ENCODE measurements at regions not wholly inside any gene's neighbourhood (a gene's known extent, or its start where the extent isn't known, plus 50 kb on each side); places are given as distances from the start of the nearest gene placed in this dataset.

DNA sequence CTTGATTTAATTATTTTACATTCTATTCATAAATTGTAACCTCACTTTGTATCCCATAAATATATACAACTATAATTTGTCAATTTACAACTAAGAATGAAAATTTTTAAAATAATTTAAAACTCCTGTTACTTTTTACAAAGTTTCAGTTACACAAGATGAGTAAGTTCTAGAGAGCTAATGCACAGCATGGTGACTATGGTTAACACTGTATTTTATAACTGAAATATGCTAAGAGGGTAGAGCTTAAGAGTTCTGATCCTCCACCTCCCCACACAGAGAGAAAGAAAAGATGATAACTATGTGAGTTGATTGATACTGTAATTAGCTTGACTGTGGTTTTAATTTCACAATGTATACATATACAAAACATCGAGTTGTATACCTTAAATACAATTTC, 412.5 kb upstream of the DDI1 start:
- ChIA-PET CTCF (no interaction called here), POLR2A (ENCODE audit: low non-redundant PET) (no interaction called here)
- Histone ChIP-seq H3K4me1 (ENCODE audit: insufficient read depth, low read length, poor library complexity, severe bottlenecking) (no peaks in the 10 kb centered on the region), H3K27ac (ENCODE audit: low read depth, low read length, poor library complexity, severe bottlenecking) (no peak overlapping the region), H3K4me3 (ENCODE audit: low read depth, low read length, poor library complexity, severe bottlenecking) (no peak overlapping the region), H3K9me3 (ENCODE audit: low read depth, low read length, poor library complexity, severe bottlenecking) (no peaks in the 10 kb centered on the region), H3K36me3 (ENCODE audit: insufficient read depth, low read length, poor library complexity, severe bottlenecking) (no peaks in the 10 kb centered on the region), H3K27me3 (replicated peaks; ENCODE audit: insufficient read depth, low read depth, low read length, poor library complexity) (peaks cover 16% of the 10 kb centered on the region)
- DNase-seq (ENCODE audit: low spot score), result no peak
- BruUV-seq (replicated peaks), result no TSS peak
- TF ChIP-seq, protein P1, sequence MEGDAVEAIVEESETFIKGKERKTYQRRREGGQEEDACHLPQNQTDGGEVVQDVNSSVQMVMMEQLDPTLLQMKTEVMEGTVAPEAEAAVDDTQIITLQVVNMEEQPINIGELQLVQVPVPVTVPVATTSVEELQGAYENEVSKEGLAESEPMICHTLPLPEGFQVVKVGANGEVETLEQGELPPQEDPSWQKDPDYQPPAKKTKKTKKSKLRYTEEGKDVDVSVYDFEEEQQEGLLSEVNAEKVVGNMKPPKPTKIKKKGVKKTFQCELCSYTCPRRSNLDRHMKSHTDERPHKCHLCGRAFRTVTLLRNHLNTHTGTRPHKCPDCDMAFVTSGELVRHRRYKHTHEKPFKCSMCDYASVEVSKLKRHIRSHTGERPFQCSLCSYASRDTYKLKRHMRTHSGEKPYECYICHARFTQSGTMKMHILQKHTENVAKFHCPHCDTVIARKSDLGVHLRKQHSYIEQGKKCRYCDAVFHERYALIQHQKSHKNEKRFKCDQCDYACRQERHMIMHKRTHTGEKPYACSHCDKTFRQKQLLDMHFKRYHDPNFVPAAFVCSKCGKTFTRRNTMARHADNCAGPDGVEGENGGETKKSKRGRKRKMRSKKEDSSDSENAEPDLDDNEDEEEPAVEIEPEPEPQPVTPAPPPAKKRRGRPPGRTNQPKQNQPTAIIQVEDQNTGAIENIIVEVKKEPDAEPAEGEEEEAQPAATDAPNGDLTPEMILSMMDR (conservative IDR thresholded peaks at IDR 0.05; ENCODE audit: low read depth, low read length), result no peak
- TF ChIP-seq EZH2 (IDR thresholded peaks at IDR 0.05; ENCODE audit: borderline replicate concordance, low read depth, low read length, poor library complexity, severe bottlenecking), result no peak
- intact Hi-C loops (cut with micrococcal nuclease; ENCODE audit: unreplicated experiment), result no loop called here

DNA sequence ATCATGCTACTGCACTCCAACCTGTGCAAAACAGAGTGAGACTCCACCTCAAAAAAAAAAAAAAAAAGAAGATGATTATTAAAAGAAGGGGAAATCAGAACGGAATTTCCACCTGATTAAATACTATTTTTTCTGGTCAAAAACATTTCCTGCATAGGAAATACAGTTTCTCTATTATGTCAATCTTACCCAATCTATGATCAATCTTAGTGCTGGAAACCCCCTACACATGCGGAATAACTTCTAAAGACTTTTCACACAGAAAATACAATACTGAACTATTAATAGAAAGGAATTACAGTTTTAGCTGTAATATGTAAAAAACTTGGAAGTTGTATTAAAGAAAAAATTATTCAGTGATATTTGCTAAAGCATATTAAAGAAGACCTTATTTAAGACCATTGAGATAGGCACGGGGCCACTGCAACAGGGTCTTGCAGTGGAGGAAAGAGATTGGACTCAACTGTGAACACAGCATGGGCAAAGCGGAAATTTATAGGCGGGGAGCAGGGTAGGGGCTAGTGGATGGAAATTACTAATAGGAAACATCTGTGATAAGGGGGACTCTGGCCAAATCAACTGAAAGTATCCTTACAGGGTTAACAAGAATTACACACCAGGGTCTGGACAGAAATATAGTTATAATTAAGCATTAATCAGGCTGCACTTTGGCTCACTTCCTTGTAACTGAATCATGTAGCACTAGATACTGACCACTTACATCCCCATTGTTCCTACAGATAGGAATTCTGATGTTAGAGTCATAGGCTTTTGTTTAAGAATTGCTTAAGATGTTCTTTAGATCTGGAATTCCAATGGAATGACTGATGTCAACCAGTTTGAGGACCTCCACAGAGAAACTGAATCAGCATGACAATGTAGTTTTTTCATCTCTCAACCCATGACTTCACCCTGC, 411.5 kb upstream of the DDI1 start:
- H3K27ac ChIP-seq (ENCODE audit: low read depth, low read length, poor library complexity, severe bottlenecking), result no peak overlapping the region
- H3K4me3 ChIP-seq (ENCODE audit: low read depth, low read length, poor library complexity, severe bottlenecking), result no peak overlapping the region
- no peaks in the 10 kb centered on the region for H3K36me3 ChIP-seq (ENCODE audit: insufficient read depth, low read length, poor library complexity, severe bottlenecking)
- CTCF ChIA-PET, result no interaction called here
- POLR2A ChIA-PET (ENCODE audit: low non-redundant PET), result no interaction called here
- intact Hi-C loops (cut with micrococcal nuclease; ENCODE audit: unreplicated experiment), result no loop called here
- H3K9me3 ChIP-seq (ENCODE audit: low read depth, low read length, poor library complexity, severe bottlenecking), result no peaks in the 10 kb centered on the region
- H3K4me1 ChIP-seq (ENCODE audit: insufficient read depth, low read length, poor library complexity, severe bottlenecking), result no peaks in the 10 kb centered on the region
- H3K27me3 ChIP-seq (replicated peaks; ENCODE audit: insufficient read depth, low read depth, low read length, poor library complexity), result peaks cover 22% of the 10 kb centered on the region
- peak; percentile 32 for DNase-seq (ENCODE audit: low spot score)
- BruUV-seq (replicated peaks), result no TSS peak
- no peak for TF ChIP-seq EZH2 (IDR thresholded peaks at IDR 0.05; ENCODE audit: borderline replicate concordance, low read depth, low read length, poor library complexity, severe bottlenecking)
- TF ChIP-seq, protein P1 (conservative IDR thresholded peaks at IDR 0.05; ENCODE audit: low read depth, low read length), result no peak

DNA sequence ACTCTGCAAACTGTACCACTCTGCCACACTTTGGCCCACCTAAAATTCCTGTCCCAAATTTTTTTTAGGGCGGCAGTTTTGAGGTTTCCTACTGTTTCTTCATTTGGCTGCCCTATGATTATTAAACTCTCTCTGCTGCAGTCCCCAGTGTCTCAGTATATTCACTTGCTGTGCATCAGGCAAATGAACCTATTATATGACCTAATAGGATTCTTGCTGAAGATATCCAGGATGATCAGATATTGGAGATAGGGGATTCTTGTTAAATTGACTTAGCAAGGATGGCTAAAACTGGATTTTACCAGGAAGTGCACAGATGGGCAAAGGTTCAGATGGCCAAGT, 410.8 kb upstream of the DDI1 start:
- H3K27me3 ChIP-seq (replicated peaks; ENCODE audit: insufficient read depth, low read depth, low read length, poor library complexity), result peaks cover 22% of the 10 kb centered on the region
- H3K9me3 ChIP-seq (ENCODE audit: low read depth, low read length, poor library complexity, severe bottlenecking), result no peaks in the 10 kb centered on the region
- POLR2A ChIA-PET (ENCODE audit: low non-redundant PET), result no interaction called here
- CTCF ChIA-PET, result no interaction called here
- H3K4me3 ChIP-seq (ENCODE audit: low read depth, low read length, poor library complexity, severe bottlenecking), result no peak overlapping the region
- intact Hi-C loops (cut with micrococcal nuclease; ENCODE audit: unreplicated experiment), result no loop called here
- H3K27ac ChIP-seq (ENCODE audit: low read depth, low read length, poor library complexity, severe bottlenecking), result no peak overlapping the region
- TF ChIP-seq EZH2 (IDR thresholded peaks at IDR 0.05; ENCODE audit: borderline replicate concordance, low read depth, low read length, poor library complexity, severe bottlenecking), result no peak
- TF ChIP-seq, protein P1 (conservative IDR thresholded peaks at IDR 0.05; ENCODE audit: low read depth, low read length), result no peak
- H3K36me3 ChIP-seq (ENCODE audit: insufficient read depth, low read length, poor library complexity, severe bottlenecking), result no peaks in the 10 kb centered on the region
- no TSS peak for BruUV-seq (replicated peaks)
- H3K4me1 ChIP-seq (ENCODE audit: insufficient read depth, low read length, poor library complexity, severe bottlenecking), result no peaks in the 10 kb centered on the region
- no peak for DNase-seq (ENCODE audit: low spot score)

All from A673 (cell line).